Natural killer cell (primary cell): ENCODE measurements at regions not wholly inside any gene's neighbourhood (a gene's known extent, or its start where the extent isn't known, plus 50 kb on each side); places are given as distances from the start of the nearest gene placed in this dataset.

Experiments used
- ATAC-seq, 3 donors: fragments of 150-1000 bp in 2 of 3; fragments of 200-7000 bp in 1 of 3; cut with Tn5 transposase; 1 replicate in 1 of 3; 2 replicates in 2 of 3; pipeline ENCODE4 v1.10.0; 2021; ENCODE audit warnings: mild to moderate bottlenecking in 2 of 3, moderate library complexity in 2 of 3
- DNase-seq, 2 donors: peaks; one replicate each; pipeline versions ENCODE4 v3.0.0 to v3.0.0-alpha.2; 2013 to 2021; ENCODE audit warnings: mixed read lengths in 1 of 2
- H3K27ac ChIP-seq: one replicate; pipeline ENCODE4 v1.5.1; 2013; ENCODE audit warnings: mild to moderate bottlenecking, low read length
- H3K27me3 ChIP-seq: one replicate; pipeline ENCODE4 v1.6.1; 2013; ENCODE audit warnings: low read length; ENCODE audit not compliant: control insufficient read depth, insufficient read depth
- H3K36me3 ChIP-seq: one replicate; pipeline ENCODE4 v1.6.1; 2013; ENCODE audit warnings: low read length; ENCODE audit not compliant: control insufficient read depth, insufficient read depth
- H3K4me1 ChIP-seq: one replicate; pipeline ENCODE4 v1.6.1; 2013; ENCODE audit warnings: low read length; ENCODE audit not compliant: control insufficient read depth, insufficient read depth
- H3K4me3 ChIP-seq: one replicate; pipeline ENCODE4 v1.5.1; 2013; ENCODE audit warnings: low read length
- H3K9me3 ChIP-seq: one replicate; pipeline ENCODE4 v1.6.1; 2013; ENCODE audit warnings: low read length; ENCODE audit not compliant: control insufficient read depth, insufficient read depth
- H3K27ac Mint-ChIP-seq, 2 donors: one replicate each; pipeline ENCODE4 v1.8.0; 2022; ENCODE audit warnings: mild to moderate bottlenecking in 2 of 2, mixed read lengths in 2 of 2, moderate library complexity in 1 of 2
- H3K27me3 Mint-ChIP-seq, 2 donors: one replicate each; pipeline ENCODE4 v1.8.0; 2022; ENCODE audit warnings: low read depth in 2 of 2, mixed read lengths in 2 of 2
- H3K36me3 Mint-ChIP-seq: one replicate; pipeline ENCODE4 v1.8.0; 2022; ENCODE audit warnings: mixed read lengths
- H3K4me1 Mint-ChIP-seq, 2 donors: one replicate each; pipeline ENCODE4 v1.8.0; 2022; ENCODE audit warnings: mixed read lengths in 2 of 2
- H3K4me3 Mint-ChIP-seq: one replicate; pipeline ENCODE4 v1.8.0; 2022; ENCODE audit warnings: mild to moderate bottlenecking, moderate library complexity, mixed read lengths
- H3K9me3 Mint-ChIP-seq, 2 donors: one replicate each; pipeline ENCODE4 v1.8.0; 2022; ENCODE audit warnings: mixed read lengths in 2 of 2
- CTCF ChIP-seq: fragments of 200-600 bp; IDR thresholded peaks from one replicate; pipeline ENCODE4 v1.8.0; 2022; ENCODE audit warnings: antibody characterized with exemption
- WGBS: methylation state at CpG from one replicate; pipeline ENCODE4 v1.1.7; 2013; ENCODE audit warnings: missing lambda C conversion rate; ENCODE audit not compliant: insufficient coverage; 5-methylcytosine and 5-hydroxymethylcytosine counted together
- intact Hi-C: fragments of 100-400 bp; cut with micrococcal nuclease; formaldehyde crosslinking; loops from one replicate; pipeline ENCODE4 v1.14.2; 2022

GRCh38 chr1:66433611-66434010 is 100.3 kb upstream of the SGIP1 start:
- Mint-ChIP-seq H3K36me3 (peaks cover 29% of the 10 kb centered on the region), H3K27me3 (peaks cover 0 to 3% of the 10 kb centered on the region in 2 donors), H3K27ac (no peak overlapping the region), H3K4me3 (no peak overlapping the region), H3K9me3 (peaks cover 12 to 14% of the 10 kb centered on the region in 2 donors), H3K4me1 (peaks cover 5 to 14% of the 10 kb centered on the region in 2 donors)
- Histone ChIP-seq H3K4me1 (no peaks in the 10 kb centered on the region), H3K27me3 (no peaks in the 10 kb centered on the region), H3K4me3 (no peak overlapping the region), H3K27ac (no peak overlapping the region), H3K36me3 (no peaks in the 10 kb centered on the region), H3K9me3 (peaks cover 12% of the 10 kb centered on the region)
- no peak for ATAC-seq
- TF ChIP-seq CTCF, result no peak
- intact Hi-C loops, result no loop called here
- no peak for DNase-seq

- H3K27ac Mint-ChIP-seq, result no peak overlapping the region
- TF ChIP-seq CTCF, result no peak
- H3K27me3 Mint-ChIP-seq, result peaks cover 0 to 2% of the 10 kb centered on the region in 2 donors
- ATAC-seq (no peak), DNase-seq (no peak)
- intact Hi-C loops, result no loop called here
- Histone ChIP-seq H3K4me1 (no peaks in the 10 kb centered on the region), H3K27me3 (no peaks in the 10 kb centered on the region), H3K36me3 (no peaks in the 10 kb centered on the region), H3K4me3 (no peak overlapping the region), H3K27ac (no peak overlapping the region), H3K9me3 (peaks cover 12% of the 10 kb centered on the region)
- H3K36me3 Mint-ChIP-seq, result peaks cover 24% of the 10 kb centered on the region
- H3K9me3 Mint-ChIP-seq, result peaks cover 12% of the 10 kb centered on the region in 2 donors
- 81% methylated on average over 2 of the region's 2 CpGs for WGBS
- no peak overlapping the region for H3K4me3 Mint-ChIP-seq
- H3K4me1 Mint-ChIP-seq, result peaks cover 5 to 18% of the 10 kb centered on the region in 2 donors
Observed at GRCh38 chr1:66434096-66434495, 99.9 kb upstream of the SGIP1 start.

DNA sequence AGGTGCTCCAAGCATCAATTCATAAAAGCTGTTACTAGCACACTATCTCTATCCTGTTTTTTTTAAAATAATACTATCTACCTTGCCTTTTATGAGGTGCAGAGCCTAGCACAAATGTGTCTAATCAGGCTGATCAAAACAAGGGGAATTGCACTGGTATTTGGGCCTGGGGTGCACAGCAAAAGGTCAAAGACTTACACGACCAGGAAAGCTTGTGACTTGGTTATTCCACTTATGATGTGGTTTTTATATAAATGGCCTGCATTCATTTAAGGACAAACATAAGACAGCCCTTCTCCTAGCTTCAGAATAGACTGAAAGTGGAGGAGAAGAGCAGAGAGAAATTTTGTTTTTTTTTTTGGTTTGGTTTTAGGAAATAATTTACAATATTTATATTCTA is 98.4 kb upstream of the SGIP1 start:
- DNase-seq (no peak), ATAC-seq (no peak)
- no peak overlapping the region for H3K27ac ChIP-seq
- peaks cover 6 to 7% of the 10 kb centered on the region in 2 donors for H3K9me3 Mint-ChIP-seq
- no peak for TF ChIP-seq CTCF
- peaks cover 9% of the 10 kb centered on the region for H3K36me3 Mint-ChIP-seq
- no peaks in the 10 kb centered on the region for H3K27me3 ChIP-seq
- WGBS, result 83% methylated on average over 1 of the region's 1 CpG
- peaks cover 5 to 18% of the 10 kb centered on the region in 2 donors for H3K4me1 Mint-ChIP-seq
- no peak overlapping the region for H3K4me3 Mint-ChIP-seq
- no peaks in the 10 kb centered on the region for H3K4me1 ChIP-seq
- H3K4me3 ChIP-seq, result no peak overlapping the region
- H3K27me3 Mint-ChIP-seq, result no peaks in the 10 kb centered on the region
- intact Hi-C loops, result no loop called here
- peaks cover 12% of the 10 kb centered on the region for H3K9me3 ChIP-seq
- H3K36me3 ChIP-seq, result no peaks in the 10 kb centered on the region
- no peak overlapping the region for H3K27ac Mint-ChIP-seq

GRCh38 chr1:66436378-66437135 is 97.4 kb upstream of the SGIP1 start:
- peak in 1 of 2 donors; percentile 60 for DNase-seq
- WGBS, result 71% methylated on average over 4 of the region's 4 CpGs
- H3K36me3 ChIP-seq, result no peaks in the 10 kb centered on the region
- ATAC-seq, result peak; percentile 26 to 44 (median 40)
- H3K4me3 ChIP-seq, result no peak overlapping the region
- H3K9me3 Mint-ChIP-seq, result peaks cover under 1% of the 10 kb centered on the region in 2 donors
- peaks cover 5 to 18% of the 10 kb centered on the region in 2 donors for H3K4me1 Mint-ChIP-seq
- H3K27me3 ChIP-seq, result no peaks in the 10 kb centered on the region
- intact Hi-C loops, result no loop called here
- no peak for TF ChIP-seq CTCF
- H3K4me3 Mint-ChIP-seq, result no peak overlapping the region
- no peaks in the 10 kb centered on the region for H3K36me3 Mint-ChIP-seq
- H3K9me3 ChIP-seq, result peaks cover 7% of the 10 kb centered on the region
- no peaks in the 10 kb centered on the region for H3K4me1 ChIP-seq
- no peak overlapping the region for H3K27ac Mint-ChIP-seq
- H3K27me3 Mint-ChIP-seq, result no peaks in the 10 kb centered on the region
- H3K27ac ChIP-seq, result no peak overlapping the region
